ENCODE measurements at regions not wholly inside any gene's neighbourhood (a gene's known extent, or its start where the extent isn't known, plus 50 kb on each side); places are given as distances from the start of the nearest gene placed in this dataset.

DNA sequence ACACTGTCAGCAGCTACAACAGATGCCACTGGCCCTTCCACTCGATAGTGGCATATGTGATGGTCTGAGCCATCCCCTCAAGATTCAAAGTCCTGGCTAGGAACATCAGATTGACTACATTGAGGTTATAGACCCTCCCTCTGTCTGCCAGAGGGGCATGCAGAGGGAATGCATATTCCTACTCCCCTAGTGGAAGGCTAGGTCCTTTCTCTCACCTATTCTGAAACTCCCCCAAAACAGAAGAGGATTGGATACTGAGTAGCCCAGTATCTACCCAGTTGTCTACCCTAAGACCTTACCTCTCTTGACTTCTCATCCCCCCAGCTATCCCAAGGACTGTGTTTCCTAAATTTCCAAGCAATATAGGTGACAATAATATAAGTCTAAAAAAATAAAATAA, 78.5 kb upstream of the PDE4D start:
- Histone ChIP-seq H3K27ac (ENCODE audit: control insufficient read depth, insufficient read depth) (no peak overlapping the region), H2AFZ (ENCODE audit: control insufficient read depth, low read depth, low read length) (no peak overlapping the region), H3K4me2 (ENCODE audit: control insufficient read depth, insufficient read depth) (no peak overlapping the region), H3K9ac (ENCODE audit: control insufficient read depth, insufficient read depth, low read length) (no peak overlapping the region), H3K27me3 (replicated peaks in 1 of 2; ENCODE audit: control insufficient read depth in 2 of 2, insufficient read depth in 2 of 2, low read length in 1 of 2) (no peaks in the 10 kb centered on the region), H3K9me3 (replicated peaks; ENCODE audit: control insufficient read depth, insufficient read depth, low read length) (no peaks in the 10 kb centered on the region), H4K20me1 (ENCODE audit: control insufficient read depth, insufficient read depth) (no peaks in the 10 kb centered on the region), H3K4me1 (ENCODE audit: control insufficient read depth, insufficient read depth, low read length) (no peaks in the 10 kb centered on the region), H3K4me3 (no peak overlapping the region), H3K79me2 (ENCODE audit: control insufficient read depth, insufficient read depth, low read length) (no peaks in the 10 kb centered on the region), H3K36me3 (ENCODE audit: control insufficient read depth in 2 of 2, insufficient read depth in 2 of 2, low read length in 1 of 2) (no peaks in the 10 kb centered on the region)
- SMC1A ChIA-PET (ENCODE audit: uncharacterized antibody, unreplicated experiment): no interaction called here
- CTCF ChIA-PET: no interaction called here
- FAIRE-seq (no peak), DNase-seq (ENCODE audit: low read depth, low spot score) (no peak), ATAC-seq (no peak)
- no TSS peak for BruUV-seq (replicated peaks)
- WGBS (ENCODE audit: insufficient coverage, insufficient replicate concordance, low lambda C conversion rate, missing lambda C conversion rate): 36% methylated on average over 1 of the region's 1 CpG
- no peak for TF ChIP-seq PAX8 (IDR thresholded peaks at IDR 0.05)
- no peak for TF ChIP-seq ZNF592 (IDR thresholded peaks at IDR 0.05)
- no peak for TF ChIP-seq CTCF (IDR thresholded peaks at IDR 0.05 in 2 of 3, conservative IDR thresholded peaks at IDR 0.05 in 1 of 3; ENCODE audit: control insufficient read depth in 2 of 3, extremely low read depth in 1 of 3, insufficient read depth in 1 of 3, low read depth in 3 of 3, low read length in 3 of 3)
- no peak for TF ChIP-seq USF1 (IDR thresholded peaks at IDR 0.05; ENCODE audit: borderline replicate concordance, extremely low read length, insufficient read depth, low read depth, low read length)
- TF ChIP-seq POLR2A (IDR thresholded peaks at IDR 0.05; ENCODE audit: low read depth, low read length): no peak
- TF ChIP-seq TCF7 (IDR thresholded peaks at IDR 0.05; ENCODE audit: borderline replicate concordance): no peak
- no peak for TF ChIP-seq FOS (IDR thresholded peaks at IDR 0.05; ENCODE audit: borderline replicate concordance, extremely low read depth, insufficient read length)
- no peak for TF ChIP-seq RCOR1 (conservative IDR thresholded peaks at IDR 0.05; ENCODE audit: low read depth, low read length)
- TF ChIP-seq, protein P1, sequence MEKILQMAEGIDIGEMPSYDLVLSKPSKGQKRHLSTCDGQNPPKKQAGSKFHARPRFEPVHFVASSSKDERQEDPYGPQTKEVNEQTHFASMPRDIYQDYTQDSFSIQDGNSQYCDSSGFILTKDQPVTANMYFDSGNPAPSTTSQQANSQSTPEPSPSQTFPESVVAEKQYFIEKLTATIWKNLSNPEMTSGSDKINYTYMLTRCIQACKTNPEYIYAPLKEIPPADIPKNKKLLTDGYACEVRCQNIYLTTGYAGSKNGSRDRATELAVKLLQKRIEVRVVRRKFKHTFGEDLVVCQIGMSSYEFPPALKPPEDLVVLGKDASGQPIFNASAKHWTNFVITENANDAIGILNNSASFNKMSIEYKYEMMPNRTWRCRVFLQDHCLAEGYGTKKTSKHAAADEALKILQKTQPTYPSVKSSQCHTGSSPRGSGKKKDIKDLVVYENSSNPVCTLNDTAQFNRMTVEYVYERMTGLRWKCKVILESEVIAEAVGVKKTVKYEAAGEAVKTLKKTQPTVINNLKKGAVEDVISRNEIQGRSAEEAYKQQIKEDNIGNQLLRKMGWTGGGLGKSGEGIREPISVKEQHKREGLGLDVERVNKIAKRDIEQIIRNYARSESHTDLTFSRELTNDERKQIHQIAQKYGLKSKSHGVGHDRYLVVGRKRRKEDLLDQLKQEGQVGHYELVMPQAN (conservative IDR thresholded peaks at IDR 0.05): no peak
- TF ChIP-seq BACH1 (IDR thresholded peaks at IDR 0.05; ENCODE audit: borderline replicate concordance): no peak
- no peak for TF ChIP-seq POLR2AphosphoS5 (IDR thresholded peaks at IDR 0.05; ENCODE audit: low read length)
- TF ChIP-seq, protein P2, sequence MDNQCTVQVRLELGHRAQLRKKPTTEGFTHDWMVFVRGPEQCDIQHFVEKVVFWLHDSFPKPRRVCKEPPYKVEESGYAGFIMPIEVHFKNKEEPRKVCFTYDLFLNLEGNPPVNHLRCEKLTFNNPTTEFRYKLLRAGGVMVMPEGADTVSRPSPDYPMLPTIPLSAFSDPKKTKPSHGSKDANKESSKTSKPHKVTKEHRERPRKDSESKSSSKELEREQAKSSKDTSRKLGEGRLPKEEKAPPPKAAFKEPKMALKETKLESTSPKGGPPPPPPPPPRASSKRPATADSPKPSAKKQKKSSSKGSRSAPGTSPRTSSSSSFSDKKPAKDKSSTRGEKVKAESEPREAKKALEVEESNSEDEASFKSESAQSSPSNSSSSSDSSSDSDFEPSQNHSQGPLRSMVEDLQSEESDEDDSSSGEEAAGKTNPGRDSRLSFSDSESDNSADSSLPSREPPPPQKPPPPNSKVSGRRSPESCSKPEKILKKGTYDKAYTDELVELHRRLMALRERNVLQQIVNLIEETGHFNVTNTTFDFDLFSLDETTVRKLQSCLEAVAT (IDR thresholded peaks at IDR 0.05): no peak
- in situ Hi-C loops (cut with MboI): no loop called here
- intact Hi-C loops (cut with micrococcal nuclease; ENCODE audit: unreplicated experiment): no loop called here
- RAD21 ChIA-PET (ENCODE audit: unreplicated experiment): no interaction called here
- POLR2A ChIA-PET: no interaction called here
